ENCODE measurements at regions not wholly inside any gene's neighbourhood (a gene's known extent, or its start where the extent isn't known, plus 50 kb on each side); places are given as distances from the start of the nearest gene placed in this dataset.
"Not testable (repeated sequence)": the region's sequence is repeated elsewhere in the genome, so short reads cannot be mapped to it uniquely, and the experiment has no call there.

- DNase-seq: no peak
Measured at GRCh38 chr7:66503551-66504031, 125.1 kb upstream of the KCTD7 start.

- no peak for DNase-seq
Measured at GRCh38 chr7:66504131-66504530, 124.5 kb upstream of the KCTD7 start.

- DNase-seq: no peak
Measured at GRCh38 chr7:66505009-66505408, 123.7 kb upstream of the KCTD7 start.

DNA sequence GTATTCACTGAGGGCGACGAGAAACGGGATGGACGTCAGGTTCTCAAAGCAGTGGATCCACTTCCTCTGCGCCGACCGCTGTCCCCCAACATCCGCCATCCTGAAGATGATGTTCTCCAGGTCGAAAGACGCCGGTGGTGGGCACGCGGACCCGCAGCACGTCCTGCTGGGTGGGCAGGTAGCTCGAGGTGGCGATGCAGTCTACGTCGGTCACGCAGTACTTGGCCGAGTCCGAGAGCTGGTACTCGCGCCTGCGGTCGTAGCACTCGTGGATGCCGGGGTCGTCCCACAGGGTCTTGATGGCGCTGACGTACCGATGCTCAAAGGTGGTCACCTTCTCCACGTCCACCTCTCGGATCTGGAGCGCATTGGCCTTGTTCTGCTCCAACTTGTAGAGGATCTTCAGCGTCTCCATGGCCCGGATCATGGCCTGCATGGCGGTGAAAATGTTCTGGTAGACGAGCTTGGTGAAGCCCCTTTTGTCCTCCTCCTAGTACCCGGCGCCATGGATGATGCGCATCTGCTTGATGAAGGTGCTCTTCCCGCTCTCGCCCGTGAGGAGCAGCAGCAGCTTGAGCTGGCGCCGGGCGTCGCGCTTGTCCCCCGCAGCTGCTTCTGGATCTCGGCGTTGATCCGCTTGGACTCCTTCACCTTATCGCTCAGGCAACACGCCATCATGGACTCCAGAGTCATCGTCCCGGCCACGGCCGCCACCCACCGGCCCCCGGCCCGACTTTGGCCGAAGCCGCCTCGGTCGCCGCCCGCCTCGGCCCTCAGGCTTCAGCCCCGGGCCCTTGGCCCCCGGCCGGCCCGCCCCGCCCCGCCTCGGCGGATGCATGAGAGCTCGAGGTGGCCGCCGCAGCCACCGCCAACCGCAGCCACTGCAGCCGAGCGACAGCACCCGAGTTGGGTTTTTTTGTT lies 122.9 kb upstream of the KCTD7 start:
- no peak for DNase-seq

DNA sequence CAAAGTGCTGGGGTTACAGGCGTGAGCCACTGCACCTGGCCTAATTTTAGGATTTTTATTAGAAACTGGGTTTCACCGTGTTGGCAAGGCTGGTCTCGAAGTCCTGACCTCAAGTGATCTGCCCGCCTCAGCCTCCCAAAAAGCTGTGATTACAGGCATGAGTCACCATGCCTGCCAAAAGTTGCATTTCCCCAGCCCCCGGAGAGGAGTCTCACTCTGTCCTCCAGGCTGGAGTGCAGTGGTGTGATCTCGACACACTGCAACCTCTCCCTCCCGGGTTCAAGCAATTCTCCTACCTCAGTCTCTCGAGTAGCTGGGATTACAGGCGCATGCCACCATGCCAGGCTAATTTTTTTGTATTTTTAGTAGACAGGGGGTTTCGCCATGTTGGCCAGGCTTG lies 122.0 kb upstream of the KCTD7 start:
- not testable (repeated sequence) for DNase-seq

GRCh38 chr7:66507764-66508296 lies 120.9 kb upstream of the KCTD7 start:
- DNase-seq: no peak

GRCh38 chr7:66508431-66508830 lies 120.2 kb upstream of the KCTD7 start:
- no peak for DNase-seq

DNA sequence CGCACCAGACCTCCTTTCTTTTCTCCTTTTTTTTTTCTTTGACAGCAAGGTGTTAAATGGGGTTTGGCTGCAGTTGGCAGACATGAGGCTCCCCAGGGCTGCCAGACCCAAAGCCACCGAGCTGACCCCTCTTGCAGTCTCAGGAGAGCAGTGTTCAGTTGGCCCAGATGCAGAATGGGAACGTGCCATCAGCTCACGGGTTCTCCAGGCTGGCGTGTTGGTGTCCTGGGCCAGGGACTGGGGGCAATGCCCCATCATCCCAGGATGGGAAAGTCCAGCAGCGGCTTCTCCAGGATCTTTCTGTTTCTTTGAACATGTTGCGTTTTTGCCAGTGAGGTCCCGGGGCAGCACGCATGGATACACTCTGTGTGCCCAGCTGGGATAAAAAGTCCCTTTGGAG lies 114.6 kb upstream of the KCTD7 start:
- DNase-seq: no peak

DNA sequence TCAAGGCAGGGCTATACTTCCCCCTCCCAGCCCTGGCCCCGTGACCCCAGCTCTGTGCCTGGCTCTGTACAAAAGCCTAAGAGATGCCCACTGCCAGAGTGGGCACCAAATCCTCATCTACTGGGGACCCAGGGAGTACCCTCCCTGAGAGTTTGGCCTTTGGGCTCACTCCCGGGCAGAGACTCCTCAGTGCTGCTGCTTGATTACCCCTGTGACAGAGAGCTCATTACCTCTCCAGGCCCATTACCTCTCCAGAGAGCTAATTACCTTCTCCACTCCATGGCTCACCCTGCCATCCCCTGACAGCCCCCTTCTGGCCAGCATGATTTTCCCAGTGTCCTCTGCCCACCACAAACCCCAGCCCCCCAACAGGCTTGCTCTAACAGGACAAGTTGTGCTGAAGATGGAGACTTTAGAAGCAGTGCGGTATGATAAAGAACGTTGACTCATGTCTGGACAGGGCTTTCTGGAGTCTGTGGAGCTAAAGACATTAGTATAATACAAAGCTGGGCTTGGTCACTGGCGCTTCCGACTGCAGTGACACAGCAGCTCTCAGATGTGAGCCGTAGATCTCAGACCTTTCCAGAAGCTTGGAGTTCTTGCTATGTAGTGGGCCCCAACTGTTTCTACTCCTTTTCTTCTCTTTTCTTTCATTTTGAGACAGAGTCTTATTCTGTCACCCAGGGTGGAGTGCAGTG lies 111.3 kb upstream of the KCTD7 start:
- no peak for DNase-seq

- no peak for DNase-seq
Measured at GRCh38 chr7:66518151-66518691, 110.5 kb upstream of the KCTD7 start.

DNA sequence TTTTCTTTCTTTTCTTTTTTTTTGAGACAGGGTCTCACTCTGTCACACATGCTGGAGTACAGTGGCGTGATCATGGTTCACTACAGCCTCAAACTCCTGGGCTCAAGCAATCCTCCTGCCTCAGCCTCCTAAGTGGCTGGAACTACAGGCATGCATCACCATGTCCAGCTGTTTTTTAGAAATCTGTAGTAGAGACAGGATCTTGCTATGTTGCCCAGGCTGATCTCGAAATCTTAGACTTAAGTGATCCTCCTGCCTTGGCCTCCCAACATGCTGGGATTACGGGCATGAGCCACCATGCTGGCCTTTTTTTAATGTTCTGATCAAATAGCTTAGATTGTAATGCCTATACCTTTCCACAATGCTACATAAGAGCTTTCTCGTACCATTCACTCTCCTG lies 107.0 kb upstream of the KCTD7 start:
- no peak for DNase-seq

- DNase-seq: no peak
Measured at GRCh38 chr7:66522518-66522917, 106.2 kb upstream of the KCTD7 start.

GRCh38 chr7:66523409-66523808 lies 105.3 kb upstream of the KCTD7 start:
- no peak for DNase-seq

DNA sequence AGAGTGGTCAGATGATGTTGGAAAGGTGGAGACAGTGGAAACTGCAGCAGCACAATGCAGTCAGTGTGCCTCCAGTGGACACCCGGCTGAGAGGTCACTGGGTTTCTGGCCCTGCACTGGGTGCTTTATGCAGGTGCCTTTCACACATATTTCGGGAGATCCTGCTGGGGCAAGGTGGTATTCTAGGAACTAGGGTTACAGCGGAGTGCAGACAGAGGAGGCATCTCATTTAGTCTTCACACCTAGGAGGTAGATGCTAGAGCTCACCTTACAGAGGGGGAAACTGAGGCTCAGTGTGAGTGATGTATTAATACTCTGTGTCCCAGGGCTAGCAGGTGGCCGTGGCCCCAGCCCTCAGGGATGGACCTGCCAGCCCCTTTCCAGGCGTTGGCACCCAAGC lies 103.9 kb upstream of the KCTD7 start:
- no peak for DNase-seq

- not testable (repeated sequence) for DNase-seq
Measured at GRCh38 chr7:66526782-66527181, 101.9 kb upstream of the KCTD7 start.

- no peak for DNase-seq
Measured at GRCh38 chr7:66528652-66529051, 100.0 kb upstream of the KCTD7 start.

DNA sequence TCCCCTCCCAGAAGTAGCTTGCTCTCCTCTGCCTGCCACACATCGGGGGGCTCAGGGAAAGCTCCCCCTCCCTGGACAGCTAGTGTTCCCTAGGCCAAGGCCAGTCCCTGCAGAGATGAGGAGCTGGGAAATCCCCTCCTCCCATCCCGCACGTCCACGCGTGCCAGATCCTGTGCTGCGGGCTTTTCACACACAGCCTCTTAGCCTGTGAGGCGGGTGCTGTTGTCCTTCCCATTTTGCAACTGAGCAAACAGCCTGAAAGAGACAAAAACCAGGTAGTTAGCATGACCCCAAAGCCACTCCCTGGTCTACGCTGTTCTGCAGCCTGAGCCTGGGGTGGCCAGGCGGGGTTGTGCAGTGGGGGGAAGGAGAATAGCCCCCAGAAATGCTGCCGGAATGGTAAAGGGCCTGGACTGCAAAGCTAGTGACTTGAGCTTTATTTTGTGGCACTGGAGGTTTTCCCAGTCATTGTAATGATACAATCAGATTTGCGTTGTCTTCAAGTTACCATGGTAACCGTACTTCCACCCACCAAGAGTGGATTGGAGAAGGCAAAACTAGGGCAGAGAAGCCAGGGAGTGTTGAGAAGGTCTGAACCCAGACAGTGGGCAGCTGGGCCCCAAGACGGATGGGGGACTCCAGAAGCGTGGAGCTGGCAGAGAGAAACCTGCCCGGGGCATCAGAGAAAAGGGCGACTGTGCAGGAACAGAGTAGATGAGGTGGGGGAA lies 98.6 kb upstream of the KCTD7 start:
- no peak for DNase-seq

DNA sequence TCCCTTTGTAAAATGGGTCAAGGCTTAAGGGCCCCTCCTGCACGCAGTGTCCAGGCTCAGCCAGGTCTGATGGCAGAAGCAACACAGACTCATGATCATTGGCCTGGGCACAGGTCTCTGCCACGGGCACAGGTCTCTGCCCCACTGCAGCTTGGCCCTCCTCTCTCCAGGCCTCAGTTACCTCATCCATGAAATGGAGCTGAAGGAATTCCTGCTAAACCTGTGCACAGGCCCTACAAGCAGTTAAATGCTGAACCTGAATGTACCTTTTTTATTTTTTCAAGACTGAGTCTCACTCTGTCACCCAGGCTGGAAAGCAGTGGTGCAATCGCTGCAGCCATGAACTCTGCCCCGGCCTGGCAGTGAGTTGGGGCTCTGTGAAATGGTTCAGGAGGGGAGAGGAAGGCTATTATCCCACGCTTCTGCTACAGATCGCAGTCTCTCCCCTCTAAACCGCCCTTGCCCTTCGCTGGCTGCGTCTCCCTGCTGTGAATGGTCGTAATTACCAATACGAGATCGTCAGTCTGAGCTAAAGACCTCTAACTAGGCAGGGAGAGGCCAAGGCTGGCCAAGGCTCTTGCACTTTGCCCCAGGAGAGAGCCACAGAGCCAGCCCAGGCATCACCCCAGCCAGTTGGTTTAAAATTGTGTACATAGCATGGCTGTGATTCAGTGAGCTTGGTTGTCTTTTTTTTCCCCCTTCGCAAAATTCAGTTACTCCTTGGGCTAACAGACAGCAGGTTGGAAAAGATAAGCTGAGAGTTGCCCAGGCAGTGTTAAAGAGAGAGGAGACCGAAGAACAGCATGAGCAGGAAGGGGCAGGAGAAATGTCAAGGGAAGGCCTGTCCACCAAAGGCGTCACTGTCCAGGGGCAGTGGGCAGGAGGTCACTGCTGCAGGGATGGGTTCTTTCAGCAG lies 93.0 kb upstream of the KCTD7 start:
- DNase-seq: no peak

DNA sequence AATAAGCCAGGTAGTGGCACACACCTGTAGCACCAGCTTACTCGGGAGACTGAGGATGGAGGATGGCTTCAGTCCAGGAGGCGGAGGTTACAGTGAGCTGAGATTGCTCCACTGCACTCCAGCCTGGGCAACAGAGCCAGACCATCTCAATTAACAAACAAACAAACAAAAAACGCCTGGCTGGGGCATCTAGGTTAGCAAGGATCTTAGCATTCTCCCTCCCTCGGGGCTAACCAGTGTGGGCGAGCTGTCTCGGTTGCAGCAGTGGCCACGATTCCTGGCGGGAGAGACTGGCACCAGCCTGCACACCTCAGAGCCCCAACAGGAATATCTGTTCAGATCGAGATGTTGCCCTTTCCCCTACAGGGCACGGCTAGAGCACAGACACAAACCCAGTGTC lies 91.3 kb upstream of the KCTD7 start:
- no peak for DNase-seq

DNA sequence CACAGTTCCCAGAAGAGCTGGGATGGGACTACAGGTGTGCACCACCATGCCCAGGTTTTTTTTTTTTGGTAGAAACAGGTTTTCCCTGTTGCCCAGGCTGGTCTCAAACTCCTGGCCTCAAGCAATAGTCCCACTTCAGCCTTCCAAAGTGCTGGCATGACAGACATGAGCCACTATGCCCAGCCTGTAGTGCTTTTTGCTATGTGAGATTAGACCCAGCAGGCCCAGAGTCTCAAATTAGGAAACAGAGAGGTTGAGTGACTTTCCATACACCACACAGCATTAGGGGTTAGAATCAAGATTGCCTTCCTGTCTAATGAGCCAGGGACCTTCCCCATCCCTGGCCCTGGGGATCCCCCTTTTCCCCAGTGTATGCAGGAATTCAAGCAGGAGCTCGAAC lies 90.8 kb upstream of the KCTD7 start:
- no peak for DNase-seq

GRCh38 chr7:66539264-66539623 lies 89.4 kb upstream of the KCTD7 start:
- DNase-seq: no peak

All from skin of body (tissue), 1 donor.